K562 (cell line): ENCODE measurements at regions not wholly inside any gene's neighbourhood (a gene's known extent, or its start where the extent isn't known, plus 50 kb on each side); places are given as distances from the start of the nearest gene placed in this dataset.

ENCODE experiments used
- CCAR2 ChIP-seq: fragments of 200-400 bp; formaldehyde crosslinking; IDR thresholded peaks from 2 replicates; pipeline ENCODE4 v1.6.1; 2017; ENCODE audit warnings: mild to moderate bottlenecking, low read depth, low read length
- CEBPB ChIP-seq: fragments of 450-650 bp; IDR thresholded peaks from 2 replicates; pipeline ENCODE4 v1.6.1; 2016; ENCODE audit warnings: missing genetic modification characterization, missing compliant biosample characterization
- ESRRA ChIP-seq: fragments of 450-650 bp; IDR thresholded peaks from 2 replicates; pipeline ENCODE4 v1.6.1; 2014; ENCODE audit warnings: low read depth, mild to moderate bottlenecking, moderate library complexity, borderline replicate concordance
- GABPB1 ChIP-seq: sonication (generic); formaldehyde crosslinking; IDR thresholded peaks from 2 replicates; pipeline ENCODE4 v1.8.0; 2022; ENCODE audit warnings: mild to moderate bottlenecking, missing genetic modification reagents
- HOXB6 ChIP-seq: fragments of 250-450 bp; sonication (Bioruptor Pico); IDR thresholded peaks from 2 replicates; pipeline ENCODE4 v1.5.1; 2022; ENCODE audit warnings: mild to moderate bottlenecking, borderline replicate concordance
- IFI16 ChIP-seq: fragments of 250-450 bp; sonication (Bioruptor Pico); IDR thresholded peaks from 2 replicates; pipeline ENCODE4 v2.1.2; 2022; ENCODE audit warnings: mild to moderate bottlenecking, inconsistent platforms
- ILK ChIP-seq: fragments of 450-650 bp; IDR thresholded peaks from 2 replicates; pipeline ENCODE4 v1.6.1; 2016; ENCODE audit warnings: missing genetic modification characterization, low read depth, mild to moderate bottlenecking, missing compliant biosample characterization, moderate library complexity, borderline replicate concordance
- NR2F6 ChIP-seq: fragments of 450-650 bp; formaldehyde crosslinking; IDR thresholded peaks from 2 replicates; pipeline ENCODE4 v1.4.0; 2020; ENCODE audit warnings: mild to moderate bottlenecking
- PHB2 ChIP-seq: fragments of 450-650 bp; IDR thresholded peaks from 2 replicates; pipeline ENCODE4 v1.6.1; 2017; ENCODE audit warnings: low read depth
- POLR2G ChIP-seq: fragments of 200-400 bp; formaldehyde crosslinking; IDR thresholded peaks from 2 replicates; pipeline ENCODE4 v1.6.1; 2017; ENCODE audit warnings: low read depth, mild to moderate bottlenecking, antibody characterized with exemption, low read length, moderate library complexity
- POLR2H ChIP-seq: IDR thresholded peaks from 2 replicates; pipeline ENCODE4 v1.6.1; 2016; ENCODE audit warnings: missing genetic modification characterization, low read depth, mild to moderate bottlenecking, control low read depth, missing compliant biosample characterization, moderate library complexity
- POLR3A ChIP-seq: IDR thresholded peaks from 2 replicates; pipeline ENCODE4 v1.6.1; 2011; ENCODE audit warnings: borderline replicate concordance, mild to moderate bottlenecking, moderate library complexity; ENCODE audit not compliant: insufficient read length, insufficient read depth; ENCODE audit errors: extremely low read depth
- RFX1 ChIP-seq: fragments of 450-650 bp; IDR thresholded peaks from 2 replicates; pipeline ENCODE4 v1.6.1; 2016; ENCODE audit warnings: mild to moderate bottlenecking, moderate library complexity
- SIRT6 ChIP-seq: IDR thresholded peaks from one replicate; pipeline ENCODE4 v1.6.1; 2012; ENCODE audit warnings: low read depth, mild to moderate bottlenecking, control low read depth, inconsistent platforms, low read length, moderate library complexity
- XRCC5 ChIP-seq: fragments of 200-400 bp; formaldehyde crosslinking; IDR thresholded peaks from 2 replicates; pipeline ENCODE4 v1.6.1; 2017; ENCODE audit warnings: low read depth, mild to moderate bottlenecking, low read length
- ZNF134 ChIP-seq: fragments of 250-450 bp; sonication (Bioruptor Pico); conservative IDR thresholded peaks from 2 replicates; pipeline ENCODE4 v1.4.0; 2020
- ZNF143 ChIP-seq: sonication (generic); formaldehyde crosslinking; IDR thresholded peaks from 2 replicates; pipeline ENCODE4 v1.9.0; 2022; ENCODE audit warnings: mild to moderate bottlenecking, missing genetic modification reagents
- ZNF444 ChIP-seq: fragments of 250-450 bp; sonication (Bioruptor Pico); IDR thresholded peaks from 2 replicates; pipeline ENCODE4 v1.4.0; 2020; ENCODE audit warnings: mild to moderate bottlenecking, moderate library complexity
- TF ChIP-seq, protein P1 (sequence below): sonication (generic); formaldehyde crosslinking; IDR thresholded peaks from 2 replicates; pipeline ENCODE4 v1.5.0; 2020; ENCODE audit warnings: missing genetic modification reagents
- TF ChIP-seq, protein P2 (sequence below), 2 experiments: fragments of 200-800 bp in 1 of 2; sonication (Bioruptor generic) in 1 of 2; sonication (generic) in 1 of 2; formaldehyde crosslinking in 1 of 2; IDR thresholded peaks in 1 of 2; conservative IDR thresholded peaks in 1 of 2; 2 replicates each; pipeline versions ENCODE4 v1.5.0 to v1.6.1; 2016 to 2020; ENCODE audit warnings: missing compliant biosample characterization in 1 of 2, missing genetic modification characterization in 1 of 2, missing genetic modification reagents in 1 of 2
- TF ChIP-seq, protein P3 (sequence below): fragments of 450-650 bp; IDR thresholded peaks from 2 replicates; pipeline ENCODE4 v1.7.1; 2018; ENCODE audit warnings: mild to moderate bottlenecking, low read depth; ENCODE audit not compliant: partially characterized antibody
- TF ChIP-seq, protein P4 (sequence below): fragments of 250-450 bp; sonication (Bioruptor Pico); IDR thresholded peaks from 2 replicates; pipeline ENCODE4 v1.8.0; 2021; ENCODE audit warnings: moderate library complexity, mild to moderate bottlenecking, inconsistent platforms
- TF ChIP-seq, protein P5 (sequence below): fragments of 250-450 bp; sonication (Bioruptor Pico); IDR thresholded peaks from 2 replicates; pipeline ENCODE4 v1.6.1; 2021; ENCODE audit warnings: mild to moderate bottlenecking

DNA sequence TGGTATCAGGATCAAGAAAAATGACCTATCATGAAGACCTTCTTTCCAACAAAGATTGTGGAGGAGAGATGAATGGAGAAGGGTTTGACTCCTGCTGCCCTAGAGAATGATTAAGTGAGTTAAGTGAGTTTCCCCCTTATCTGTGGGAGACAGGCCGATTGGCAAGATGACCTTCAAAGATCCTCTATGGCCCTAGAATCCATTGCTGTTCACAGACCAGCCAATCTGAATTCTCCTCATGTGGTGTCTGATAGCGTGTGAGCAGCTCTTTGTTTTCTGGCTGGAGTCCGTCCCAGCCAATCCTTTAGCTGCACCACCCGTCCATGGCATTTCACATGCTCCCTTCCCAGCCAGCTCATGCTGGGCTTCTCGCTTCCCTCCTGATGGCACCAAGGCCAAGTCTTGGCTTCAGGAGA, 79.4 kb downstream of the MARCHF4 start (continued):
- TF ChIP-seq SIRT6 (no peak), GABPB1 (CRISPR knock-in tag) (no peak), XRCC5 (no peak), POLR2G (no peak), POLR2H (tag) (no peak), CCAR2 (no peak), IFI16 (CRISPR knock-in tag) (no peak), NR2F6 (no peak), CEBPB (tag) (no peak), ESRRA (peak; percentile 99), ZNF444 (CRISPR knock-in tag) (no peak), ZNF134 (CRISPR knock-in tag) (no peak), HOXB6 (CRISPR knock-in tag) (no peak), POLR3A (no peak), ZNF143 (CRISPR knock-in tag) (no peak), ILK (tag) (no peak), PHB2 (no peak), RFX1 (no peak)
- TF ChIP-seq, protein P1, sequence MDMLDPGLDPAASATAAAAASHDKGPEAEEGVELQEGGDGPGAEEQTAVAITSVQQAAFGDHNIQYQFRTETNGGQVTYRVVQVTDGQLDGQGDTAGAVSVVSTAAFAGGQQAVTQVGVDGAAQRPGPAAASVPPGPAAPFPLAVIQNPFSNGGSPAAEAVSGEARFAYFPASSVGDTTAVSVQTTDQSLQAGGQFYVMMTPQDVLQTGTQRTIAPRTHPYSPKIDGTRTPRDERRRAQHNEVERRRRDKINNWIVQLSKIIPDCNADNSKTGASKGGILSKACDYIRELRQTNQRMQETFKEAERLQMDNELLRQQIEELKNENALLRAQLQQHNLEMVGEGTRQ, result no peak
- TF ChIP-seq, protein P2, sequence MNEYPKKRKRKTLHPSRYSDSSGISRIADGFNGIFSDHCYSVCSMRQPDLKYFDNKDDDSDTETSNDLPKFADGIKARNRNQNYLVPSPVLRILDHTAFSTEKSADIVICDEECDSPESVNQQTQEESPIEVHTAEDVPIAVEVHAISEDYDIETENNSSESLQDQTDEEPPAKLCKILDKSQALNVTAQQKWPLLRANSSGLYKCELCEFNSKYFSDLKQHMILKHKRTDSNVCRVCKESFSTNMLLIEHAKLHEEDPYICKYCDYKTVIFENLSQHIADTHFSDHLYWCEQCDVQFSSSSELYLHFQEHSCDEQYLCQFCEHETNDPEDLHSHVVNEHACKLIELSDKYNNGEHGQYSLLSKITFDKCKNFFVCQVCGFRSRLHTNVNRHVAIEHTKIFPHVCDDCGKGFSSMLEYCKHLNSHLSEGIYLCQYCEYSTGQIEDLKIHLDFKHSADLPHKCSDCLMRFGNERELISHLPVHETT (CRISPR knock-in tag; conservative IDR thresholded peaks at IDR 0.05 in 1 of 2, IDR thresholded peaks at IDR 0.05 in 1 of 2), result 0 out of 4 replicates have a peak, but pooled peaks of 1 of the 2 experiments have one; percentile 54
- TF ChIP-seq, protein P3, sequence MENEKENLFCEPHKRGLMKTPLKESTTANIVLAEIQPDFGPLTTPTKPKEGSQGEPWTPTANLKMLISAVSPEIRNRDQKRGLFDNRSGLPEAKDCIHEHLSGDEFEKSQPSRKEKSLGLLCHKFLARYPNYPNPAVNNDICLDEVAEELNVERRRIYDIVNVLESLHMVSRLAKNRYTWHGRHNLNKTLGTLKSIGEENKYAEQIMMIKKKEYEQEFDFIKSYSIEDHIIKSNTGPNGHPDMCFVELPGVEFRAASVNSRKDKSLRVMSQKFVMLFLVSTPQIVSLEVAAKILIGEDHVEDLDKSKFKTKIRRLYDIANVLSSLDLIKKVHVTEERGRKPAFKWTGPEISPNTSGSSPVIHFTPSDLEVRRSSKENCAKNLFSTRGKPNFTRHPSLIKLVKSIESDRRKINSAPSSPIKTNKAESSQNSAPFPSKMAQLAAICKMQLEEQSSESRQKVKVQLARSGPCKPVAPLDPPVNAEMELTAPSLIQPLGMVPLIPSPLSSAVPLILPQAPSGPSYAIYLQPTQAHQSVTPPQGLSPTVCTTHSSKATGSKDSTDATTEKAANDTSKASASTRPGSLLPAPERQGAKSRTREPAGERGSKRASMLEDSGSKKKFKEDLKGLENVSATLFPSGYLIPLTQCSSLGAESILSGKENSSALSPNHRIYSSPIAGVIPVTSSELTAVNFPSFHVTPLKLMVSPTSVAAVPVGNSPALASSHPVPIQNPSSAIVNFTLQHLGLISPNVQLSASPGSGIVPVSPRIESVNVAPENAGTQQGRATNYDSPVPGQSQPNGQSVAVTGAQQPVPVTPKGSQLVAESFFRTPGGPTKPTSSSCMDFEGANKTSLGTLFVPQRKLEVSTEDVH, result no peak
- TF ChIP-seq, protein P4, sequence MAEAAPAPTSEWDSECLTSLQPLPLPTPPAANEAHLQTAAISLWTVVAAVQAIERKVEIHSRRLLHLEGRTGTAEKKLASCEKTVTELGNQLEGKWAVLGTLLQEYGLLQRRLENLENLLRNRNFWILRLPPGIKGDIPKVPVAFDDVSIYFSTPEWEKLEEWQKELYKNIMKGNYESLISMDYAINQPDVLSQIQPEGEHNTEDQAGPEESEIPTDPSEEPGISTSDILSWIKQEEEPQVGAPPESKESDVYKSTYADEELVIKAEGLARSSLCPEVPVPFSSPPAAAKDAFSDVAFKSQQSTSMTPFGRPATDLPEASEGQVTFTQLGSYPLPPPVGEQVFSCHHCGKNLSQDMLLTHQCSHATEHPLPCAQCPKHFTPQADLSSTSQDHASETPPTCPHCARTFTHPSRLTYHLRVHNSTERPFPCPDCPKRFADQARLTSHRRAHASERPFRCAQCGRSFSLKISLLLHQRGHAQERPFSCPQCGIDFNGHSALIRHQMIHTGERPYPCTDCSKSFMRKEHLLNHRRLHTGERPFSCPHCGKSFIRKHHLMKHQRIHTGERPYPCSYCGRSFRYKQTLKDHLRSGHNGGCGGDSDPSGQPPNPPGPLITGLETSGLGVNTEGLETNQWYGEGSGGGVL, result no peak
- TF ChIP-seq, protein P5, sequence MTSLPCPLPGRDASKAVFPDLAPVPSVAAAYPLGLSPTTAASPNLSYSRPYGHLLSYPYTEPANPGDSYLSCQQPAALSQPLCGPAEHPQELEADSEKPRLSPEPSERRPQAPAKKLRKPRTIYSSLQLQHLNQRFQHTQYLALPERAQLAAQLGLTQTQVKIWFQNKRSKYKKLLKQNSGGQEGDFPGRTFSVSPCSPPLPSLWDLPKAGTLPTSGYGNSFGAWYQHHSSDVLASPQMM (CRISPR knock-in tag), result no peak
